PFSK-1 (cell line): ENCODE measurements at regions not wholly inside any gene's neighbourhood (a gene's known extent, or its start where the extent isn't known, plus 50 kb on each side); places are given as distances from the start of the nearest gene placed in this dataset.

Experiments
- FOXP2 ChIP-seq: optimal IDR thresholded peaks from 2 replicates; pipeline ENCODE3; 2011; ENCODE audit warnings: borderline replicate concordance, control low read depth, inconsistent platforms; ENCODE audit not compliant: insufficient read depth; ENCODE audit errors: extremely low read length, extremely low read depth
- POLR2AphosphoS5 ChIP-seq: IDR thresholded peaks from 2 replicates; pipeline ENCODE4 v1.6.1; 2012; ENCODE audit warnings: low read depth, mild to moderate bottlenecking, control low read depth, low read length, moderate library complexity
- REST ChIP-seq, 2 experiments: IDR thresholded peaks; 2 replicates each; pipeline versions ENCODE4 v1.6.1 to v1.8.0; 2011 to 2012; ENCODE audit warnings: low read depth in 2 of 2, low read length in 2 of 2, control low read depth in 1 of 2, inconsistent platforms in 1 of 2, mild to moderate bottlenecking in 1 of 2, moderate library complexity in 1 of 2; ENCODE audit not compliant: insufficient read depth in 1 of 2
- SIN3A ChIP-seq: IDR thresholded peaks from 2 replicates; pipeline ENCODE4 v1.6.1; 2012; ENCODE audit warnings: mild to moderate bottlenecking, low read length, moderate library complexity, borderline replicate concordance; ENCODE audit not compliant: insufficient read depth
- TAF1 ChIP-seq: IDR thresholded peaks from 2 replicates; pipeline ENCODE4 v1.6.1; 2012; ENCODE audit warnings: low read length, control low read depth, borderline replicate concordance; ENCODE audit not compliant: insufficient read depth

- TF ChIP-seq TAF1: no peak
- no peak for TF ChIP-seq REST (IDR thresholded peaks at IDR 0.05; ENCODE audit: insufficient read depth in 1 of 2, low read depth in 2 of 2, low read length in 2 of 2)
- TF ChIP-seq POLR2AphosphoS5: no peak
- TF ChIP-seq SIN3A: no peak
- TF ChIP-seq FOXP2: no peak
Measured at GRCh38 chr9:120324996-120325642, 254.8 kb downstream of the CDK5RAP2 start.

- TF ChIP-seq SIN3A (no peak), POLR2AphosphoS5 (no peak), TAF1 (no peak), FOXP2 (no peak), REST (IDR thresholded peaks at IDR 0.05; ENCODE audit: insufficient read depth in 1 of 2, low read depth in 2 of 2, low read length in 2 of 2) (no peak)
Measured at GRCh38 chr9:120324461-120324860, 255.5 kb downstream of the CDK5RAP2 start.

- TF ChIP-seq SIN3A (no peak), POLR2AphosphoS5 (no peak), TAF1 (no peak), FOXP2 (no peak), REST (IDR thresholded peaks at IDR 0.05; ENCODE audit: insufficient read depth in 1 of 2, low read depth in 2 of 2, low read length in 2 of 2) (no peak)
Measured at GRCh38 chr9:120323125-120323524, 256.8 kb downstream of the CDK5RAP2 start.

- TF ChIP-seq POLR2AphosphoS5 (no peak), TAF1 (no peak), SIN3A (no peak), FOXP2 (no peak), REST (IDR thresholded peaks at IDR 0.05; ENCODE audit: insufficient read depth in 1 of 2, low read depth in 2 of 2, low read length in 2 of 2) (no peak)
Measured at GRCh38 chr9:120319452-120319851, 260.5 kb downstream of the CDK5RAP2 start.

GRCh38 chr9:120315154-120315553 is 264.8 kb downstream of the CDK5RAP2 start:
- TF ChIP-seq REST (IDR thresholded peaks at IDR 0.05; ENCODE audit: insufficient read depth in 1 of 2, low read depth in 2 of 2, low read length in 2 of 2) (no peak), FOXP2 (no peak), SIN3A (no peak), POLR2AphosphoS5 (no peak), TAF1 (no peak)
